GM19468 (cell line): ENCODE measurements at regions not wholly inside any gene's neighbourhood (a gene's known extent, or its start where the extent isn't known, plus 50 kb on each side); places are given as distances from the start of the nearest gene placed in this dataset.
A peak's percentile ranks its signal among the peaks of the same experiment; 100 is the strongest.

ENCODE experiments used
- ATAC-seq: cut with Tn5 transposase; IDR thresholded peaks from one replicate; pipeline ENCODE4 v1.9.1; 2021; ENCODE audit warnings: mild to moderate bottlenecking, moderate library complexity, moderate number of reproducible peaks; ENCODE audit not compliant: unreplicated experiment; ENCODE audit errors: extremely low read depth

GRCh38 chr1:57795886-57796285 is 372.0 kb upstream of the DAB1 start:
- ATAC-seq: no peak

GRCh38 chr1:57794078-57794477 is 370.2 kb upstream of the DAB1 start:
- ATAC-seq: no peak

GRCh38 chr1:57791497-57791896 is 367.6 kb upstream of the DAB1 start:
- no peak for ATAC-seq

- no peak for ATAC-seq
Observed at GRCh38 chr1:57789936-57790335, 366.1 kb upstream of the DAB1 start.

- no peak for ATAC-seq
Observed at GRCh38 chr1:57788313-57788712, 364.5 kb upstream of the DAB1 start.

GRCh38 chr1:57784356-57784755 is 360.5 kb upstream of the DAB1 start:
- ATAC-seq: no peak

- no peak for ATAC-seq
Observed at GRCh38 chr1:57782357-57782756, 358.5 kb upstream of the DAB1 start.

GRCh38 chr1:57772580-57773195 is 348.8 kb upstream of the DAB1 start:
- ATAC-seq: no peak

- ATAC-seq: no peak
Observed at GRCh38 chr1:57770772-57771171, 346.9 kb upstream of the DAB1 start.

- no peak for ATAC-seq
Observed at GRCh38 chr1:57770236-57770635, 346.4 kb upstream of the DAB1 start.

GRCh38 chr1:57761628-57762027 is 337.8 kb upstream of the DAB1 start:
- ATAC-seq: no peak

- ATAC-seq: no peak
Observed at GRCh38 chr1:57752843-57753242, 329.0 kb upstream of the DAB1 start.

GRCh38 chr1:57748719-57749118 is 324.9 kb upstream of the DAB1 start:
- no peak for ATAC-seq

- ATAC-seq: no peak
Observed at GRCh38 chr1:57747818-57748217, 324.0 kb upstream of the DAB1 start.

GRCh38 chr1:57741521-57741920 is 317.7 kb upstream of the DAB1 start:
- ATAC-seq: peak; percentile 72

GRCh38 chr1:57736940-57737339 is 313.1 kb upstream of the DAB1 start:
- ATAC-seq: no peak

GRCh38 chr1:57729181-57729580 is 305.3 kb upstream of the DAB1 start:
- ATAC-seq: no peak

GRCh38 chr1:57727121-57727520 is 303.3 kb upstream of the DAB1 start:
- ATAC-seq: no peak

GRCh38 chr1:57725318-57725717 is 301.5 kb upstream of the DAB1 start:
- no peak for ATAC-seq

- ATAC-seq: no peak
Observed at GRCh38 chr1:57724535-57724934, 300.7 kb upstream of the DAB1 start.

GRCh38 chr1:57722285-57722978 is 298.6 kb upstream of the DAB1 start:
- no peak for ATAC-seq

GRCh38 chr1:57721001-57721400 is 297.1 kb upstream of the DAB1 start:
- ATAC-seq: no peak
